GM19397 (cell line): ENCODE measurements at regions not wholly inside any gene's neighbourhood (a gene's known extent, or its start where the extent isn't known, plus 50 kb on each side); places are given as distances from the start of the nearest gene placed in this dataset.

ENCODE experiments used
- ATAC-seq: cut with Tn5 transposase; IDR thresholded peaks from one replicate; pipeline ENCODE4 v1.9.1; 2021; ENCODE audit warnings: mild to moderate bottlenecking, moderate library complexity; ENCODE audit not compliant: unreplicated experiment

GRCh38 chr2:18900691-18901141 lies 311.3 kb upstream of the NT5C1B start:
- ATAC-seq: no peak

GRCh38 chr2:18899725-18900124 lies 310.4 kb upstream of the NT5C1B start:
- no peak for ATAC-seq

GRCh38 chr2:18898271-18898670 lies 308.9 kb upstream of the NT5C1B start:
- ATAC-seq: no peak

GRCh38 chr2:18896125-18896764 lies 306.9 kb upstream of the NT5C1B start:
- ATAC-seq: no peak

- no peak for ATAC-seq
Observed at GRCh38 chr2:18891600-18892345, 302.4 kb upstream of the NT5C1B start.

- no peak for ATAC-seq
Observed at GRCh38 chr2:18889565-18890332, 300.4 kb upstream of the NT5C1B start.

- ATAC-seq: no peak
Observed at GRCh38 chr2:18885457-18885856, 296.1 kb upstream of the NT5C1B start.

- no peak for ATAC-seq
Observed at GRCh38 chr2:18883616-18884456, 294.5 kb upstream of the NT5C1B start.

GRCh38 chr2:18871430-18871829 lies 282.1 kb upstream of the NT5C1B start:
- no peak for ATAC-seq

GRCh38 chr2:18870307-18870706 lies 280.9 kb upstream of the NT5C1B start:
- ATAC-seq: no peak

GRCh38 chr2:18861951-18862350 lies 272.6 kb upstream of the NT5C1B start:
- ATAC-seq: no peak

- ATAC-seq: no peak
Observed at GRCh38 chr2:18860179-18860578, 270.8 kb upstream of the NT5C1B start.

GRCh38 chr2:18856765-18857164 lies 267.4 kb upstream of the NT5C1B start:
- no peak for ATAC-seq

GRCh38 chr2:18855027-18855426 lies 265.7 kb upstream of the NT5C1B start:
- no peak for ATAC-seq

GRCh38 chr2:18849841-18850578 lies 260.6 kb upstream of the NT5C1B start:
- peak; percentile 79 for ATAC-seq

- ATAC-seq: no peak
Observed at GRCh38 chr2:18848646-18849045, 259.3 kb upstream of the NT5C1B start.

GRCh38 chr2:18845854-18846445 lies 256.6 kb upstream of the NT5C1B start:
- ATAC-seq: no peak

GRCh38 chr2:18842836-18843235 lies 253.5 kb upstream of the NT5C1B start:
- ATAC-seq: no peak

- no peak for ATAC-seq
Observed at GRCh38 chr2:18841248-18842150, 252.1 kb upstream of the NT5C1B start.
